Stomach (tissue), 8 donors: ENCODE measurements at regions not wholly inside any gene's neighbourhood (a gene's known extent, or its start where the extent isn't known, plus 50 kb on each side); places are given as distances from the start of the nearest gene placed in this dataset.

Experiments used
- DNase-seq, 2 donors: peaks; one replicate each; pipeline versions ENCODE4 v3.0.0 to v3.0.0-alpha.2; 2013 to 2019
- H3K27ac ChIP-seq, 5 donors: fragments of 200-600 bp in 4 of 5; sonication (generic) in 4 of 5; one replicate each; pipeline ENCODE4 v1.5.1; 2013 to 2019; ENCODE audit warnings: mild to moderate bottlenecking in 1 of 5, moderate library complexity in 1 of 5
- H3K27me3 ChIP-seq, 3 donors: fragments of 200-600 bp; sonication (generic); one replicate each; pipeline ENCODE4 v1.5.1; 2017 to 2019; ENCODE audit warnings: mixed run types in 1 of 3
- H3K36me3 ChIP-seq, 4 donors: fragments of 200-600 bp; sonication (generic); 1 replicate in 3 of 4; 2 replicates in 1 of 4; pipeline ENCODE4 v1.5.1; 2016 to 2019
- H3K4me1 ChIP-seq, 4 donors: fragments of 200-600 bp; sonication (generic); one replicate each; pipeline ENCODE4 v1.5.1; 2016 to 2019
- H3K4me3 ChIP-seq, 4 donors: fragments of 200-600 bp; sonication (generic) in 3 of 4; one replicate each; pipeline ENCODE4 v1.5.1; 2016 to 2019; ENCODE audit warnings: mild to moderate bottlenecking in 1 of 4
- H3K9me3 ChIP-seq, 4 donors: fragments of 200-600 bp; sonication (generic); one replicate each; pipeline ENCODE4 v1.5.1; 2016 to 2019
- EP300 ChIP-seq: sonication (generic); formaldehyde crosslinking; IDR thresholded peaks from one replicate; pipeline ENCODE4 v1.6.1; 2017; ENCODE audit warnings: antibody characterized with exemption
- POLR2A ChIP-seq, 4 donors: fragments of 450-650 bp; IDR thresholded peaks; one replicate each; pipeline ENCODE4 v1.6.1; 2016; ENCODE audit warnings: antibody characterized with exemption in 4 of 4, control low read depth in 2 of 4, mild to moderate bottlenecking in 1 of 4, moderate library complexity in 1 of 4
- POLR2AphosphoS5 ChIP-seq, 3 donors: sonication (generic); formaldehyde crosslinking; IDR thresholded peaks; one replicate each; pipeline ENCODE4 v1.6.1; 2016; ENCODE audit warnings: antibody characterized with exemption in 3 of 3
- WGBS, 5 donors: extraction: QIAGEN DNeasy Blood & Tissue Kit in 3 of 5; methylation state at CpG; one replicate each; pipeline versions ENCODE4 v1.1.5 to v1.1.7; 2013 to 2018; 5-methylcytosine and 5-hydroxymethylcytosine counted together
- intact Hi-C: fragments of 100-400 bp; cut with DNase I; formaldehyde crosslinking; loops from one replicate; pipeline ENCODE4 v1.15.1; 2023; ENCODE audit warnings: low total_unique reads
- TF ChIP-seq, protein P1 (sequence below), 7 experiments: fragments of 450-650 bp in 4 of 7; fragments of 200-600 bp in 3 of 7; sonication (generic) in 3 of 7; IDR thresholded peaks; one replicate each; pipeline ENCODE4 v1.5.1; 2016 to 2019; ENCODE audit warnings: antibody characterized with exemption in 7 of 7, control low read depth in 2 of 7, mild to moderate bottlenecking in 1 of 7
- donor health status: healthy with polysubstance abuse.
- donor health status: Bipolar disorder and iron deficiency.
- donor health status: healthy.

DNA sequence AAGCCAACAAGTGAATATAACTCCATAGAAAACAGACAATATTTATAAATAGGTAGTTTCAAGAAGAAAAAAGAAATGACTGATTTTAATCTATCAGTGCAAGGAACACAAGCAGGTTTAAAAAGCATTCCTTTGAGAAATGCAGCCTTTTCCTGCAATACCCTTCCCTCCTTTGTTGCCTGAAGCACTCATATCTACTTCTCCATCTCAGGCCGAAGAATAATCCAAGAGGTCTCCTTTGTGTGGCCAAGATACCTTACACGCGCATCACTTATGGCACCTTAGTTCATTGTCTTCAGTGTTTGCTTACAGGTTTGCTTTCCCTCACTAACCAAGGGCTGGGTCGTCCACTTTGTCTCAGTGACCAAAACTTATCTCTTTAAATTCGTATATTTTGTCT is 93.0 kb downstream of the MAIP1 start:
- DNase-seq: no peak
- no peak for TF ChIP-seq EP300
- TF ChIP-seq, protein P1, sequence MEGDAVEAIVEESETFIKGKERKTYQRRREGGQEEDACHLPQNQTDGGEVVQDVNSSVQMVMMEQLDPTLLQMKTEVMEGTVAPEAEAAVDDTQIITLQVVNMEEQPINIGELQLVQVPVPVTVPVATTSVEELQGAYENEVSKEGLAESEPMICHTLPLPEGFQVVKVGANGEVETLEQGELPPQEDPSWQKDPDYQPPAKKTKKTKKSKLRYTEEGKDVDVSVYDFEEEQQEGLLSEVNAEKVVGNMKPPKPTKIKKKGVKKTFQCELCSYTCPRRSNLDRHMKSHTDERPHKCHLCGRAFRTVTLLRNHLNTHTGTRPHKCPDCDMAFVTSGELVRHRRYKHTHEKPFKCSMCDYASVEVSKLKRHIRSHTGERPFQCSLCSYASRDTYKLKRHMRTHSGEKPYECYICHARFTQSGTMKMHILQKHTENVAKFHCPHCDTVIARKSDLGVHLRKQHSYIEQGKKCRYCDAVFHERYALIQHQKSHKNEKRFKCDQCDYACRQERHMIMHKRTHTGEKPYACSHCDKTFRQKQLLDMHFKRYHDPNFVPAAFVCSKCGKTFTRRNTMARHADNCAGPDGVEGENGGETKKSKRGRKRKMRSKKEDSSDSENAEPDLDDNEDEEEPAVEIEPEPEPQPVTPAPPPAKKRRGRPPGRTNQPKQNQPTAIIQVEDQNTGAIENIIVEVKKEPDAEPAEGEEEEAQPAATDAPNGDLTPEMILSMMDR (IDR thresholded peaks at IDR 0.05): no peak
- no peak for TF ChIP-seq POLR2AphosphoS5 (IDR thresholded peaks at IDR 0.05)
- no peak for TF ChIP-seq POLR2A (IDR thresholded peaks at IDR 0.05)
- Histone ChIP-seq H3K27me3 (no peaks in the 10 kb centered on the region), H3K27ac (no peak overlapping the region), H3K4me3 (no peak overlapping the region), H3K36me3 (no peaks in the 10 kb centered on the region), H3K9me3 (peaks cover 0 to 23% (median 19%) of the 10 kb centered on the region in 4 donors), H3K4me1 (no peaks in the 10 kb centered on the region)
- 62 to 79% (median 74%) methylated on average over 5 of the region's 5 CpGs for WGBS, 5 donors
- intact Hi-C loops: no loop called here

DNA sequence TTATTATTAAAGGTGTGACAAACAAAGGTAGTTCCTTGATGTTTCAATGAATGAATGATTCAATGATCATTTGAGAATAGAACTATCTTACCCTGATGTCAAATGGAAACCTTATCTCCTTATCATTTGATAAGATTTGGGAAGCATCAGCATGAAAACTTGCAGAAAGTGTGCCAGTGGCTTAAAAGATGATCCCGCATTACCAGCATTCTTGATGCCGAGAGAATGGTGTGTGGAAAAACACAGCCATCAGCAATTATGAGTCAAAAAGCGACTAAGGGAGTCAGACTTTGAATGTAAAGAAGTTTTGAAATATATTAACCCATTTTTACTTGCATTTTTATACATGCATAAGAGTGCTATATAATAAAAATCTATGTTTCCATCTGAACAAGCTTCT is 93.7 kb downstream of the MAIP1 start:
- Histone ChIP-seq H3K36me3 (no peaks in the 10 kb centered on the region), H3K4me3 (no peak overlapping the region), H3K4me1 (no peaks in the 10 kb centered on the region), H3K27me3 (no peaks in the 10 kb centered on the region), H3K27ac (no peak overlapping the region), H3K9me3 (peaks cover 0 to 23% (median 19%) of the 10 kb centered on the region in 4 donors)
- WGBS, 5 donors: 82 to 90% (median 87%) methylated on average over 3 of the region's 3 CpGs
- no peak for DNase-seq
- TF ChIP-seq POLR2AphosphoS5 (IDR thresholded peaks at IDR 0.05) (no peak), EP300 (no peak), POLR2A (IDR thresholded peaks at IDR 0.05) (no peak)
- TF ChIP-seq, protein P1 (IDR thresholded peaks at IDR 0.05): no peak
- intact Hi-C loops: no loop called here

DNA sequence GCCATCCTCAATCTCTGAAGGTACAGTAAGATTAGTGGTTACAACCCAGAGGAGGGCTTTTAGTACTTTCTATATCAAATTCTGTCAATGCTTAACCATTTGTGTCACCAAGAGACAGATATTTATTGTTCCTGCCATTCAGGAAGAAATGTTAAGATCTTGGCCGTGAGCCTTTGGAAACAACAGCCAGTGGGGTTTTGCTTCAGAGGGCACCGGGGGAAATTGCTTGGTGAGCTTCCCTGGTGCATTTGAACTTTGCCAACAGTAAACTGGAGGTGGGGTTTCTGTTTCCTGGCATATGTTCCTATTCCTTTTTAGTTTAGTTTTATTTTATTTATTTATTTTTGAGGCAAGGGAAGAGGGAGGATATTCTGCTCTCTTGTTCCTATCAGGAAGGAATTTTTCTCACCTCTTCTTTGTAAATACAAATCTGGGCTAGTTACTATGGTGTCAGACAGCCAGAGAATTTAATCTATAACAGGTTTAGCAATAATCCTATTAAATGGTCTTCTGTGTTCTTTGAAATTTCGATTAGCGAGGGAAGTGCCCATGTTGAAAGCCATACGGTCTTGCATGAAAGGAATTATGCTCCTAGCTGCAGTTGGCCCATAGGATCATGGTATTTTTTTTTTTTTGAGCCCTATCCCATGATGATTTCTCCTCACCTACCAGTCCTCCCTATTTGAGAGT is 95.7 kb downstream of the MAIP1 start:
- WGBS, 5 donors: 34 to 58% (median 51%) methylated on average over 5 of the region's 5 CpGs
- intact Hi-C loops: no loop called here
- Histone ChIP-seq H3K4me1 (no peaks in the 10 kb centered on the region), H3K4me3 (no peak overlapping the region), H3K36me3 (no peaks in the 10 kb centered on the region), H3K27ac (no peak overlapping the region), H3K27me3 (no peaks in the 10 kb centered on the region), H3K9me3 (peaks cover 0 to 7% (median 3%) of the 10 kb centered on the region in 4 donors)
- peak in 1 of 2 donors; percentile 19 for DNase-seq
- no peak for TF ChIP-seq POLR2AphosphoS5 (IDR thresholded peaks at IDR 0.05)
- TF ChIP-seq, protein P1 (IDR thresholded peaks at IDR 0.05): no peak
- TF ChIP-seq EP300: no peak
- no peak for TF ChIP-seq POLR2A (IDR thresholded peaks at IDR 0.05)

DNA sequence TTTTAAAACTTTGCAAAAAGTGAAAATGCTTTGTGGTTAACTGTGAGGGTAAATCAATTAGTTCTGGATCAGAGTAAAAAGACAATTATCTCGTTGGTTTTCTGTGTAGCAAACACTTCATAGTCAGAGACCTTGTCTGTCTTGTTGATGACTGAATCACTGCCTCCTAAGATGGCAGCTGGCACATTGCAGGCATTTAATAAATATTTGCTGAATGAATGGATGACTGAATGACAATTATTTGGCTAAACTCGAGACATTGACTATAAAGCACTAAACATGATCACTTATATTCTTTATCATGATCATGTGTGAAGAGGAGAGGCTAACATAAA is 96.2 kb downstream of the MAIP1 start:
- Histone ChIP-seq H3K36me3 (no peaks in the 10 kb centered on the region), H3K4me3 (no peak overlapping the region), H3K27ac (no peak overlapping the region), H3K4me1 (no peaks in the 10 kb centered on the region), H3K9me3 (peaks cover 0 to 4% (median under 1%) of the 10 kb centered on the region in 4 donors), H3K27me3 (no peaks in the 10 kb centered on the region)
- DNase-seq: no peak
- intact Hi-C loops: no loop called here
- TF ChIP-seq, protein P1 (IDR thresholded peaks at IDR 0.05): no peak
- no peak for TF ChIP-seq EP300
- no peak for TF ChIP-seq POLR2A (IDR thresholded peaks at IDR 0.05)
- TF ChIP-seq POLR2AphosphoS5 (IDR thresholded peaks at IDR 0.05): no peak
- WGBS, 5 donors: 42 to 72% (median 54%) methylated on average over 2 of the region's 2 CpGs
